ENCODE measurements at regions not wholly inside any gene's neighbourhood (a gene's known extent, or its start where the extent isn't known, plus 50 kb on each side); places are given as distances from the start of the nearest gene placed in this dataset.

DNA sequence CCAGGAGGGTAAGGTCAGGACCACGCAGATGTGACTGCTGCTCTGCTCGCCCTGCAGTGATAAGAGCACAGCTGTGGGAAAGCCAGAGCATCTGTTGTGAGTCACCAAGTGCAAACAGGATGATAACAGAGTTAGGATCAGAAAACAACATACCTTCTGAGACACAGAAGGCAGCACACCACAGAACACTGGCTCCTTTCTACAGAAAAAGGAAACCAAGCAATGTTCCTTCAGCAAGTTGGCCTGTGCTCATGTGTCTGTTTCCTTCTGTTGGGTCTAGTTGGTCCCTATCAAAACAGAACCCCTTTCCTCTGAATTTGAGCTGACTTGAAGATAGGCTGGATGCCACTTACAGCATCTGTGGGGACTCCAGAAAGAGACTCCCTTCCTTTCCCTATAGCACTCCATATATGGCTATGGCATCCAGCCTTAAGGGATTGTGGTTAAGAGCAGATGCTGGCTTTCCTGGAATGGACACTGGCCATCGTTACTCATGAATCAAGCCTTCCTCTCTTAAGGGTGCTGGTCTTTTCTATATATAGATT, 440.7 kb upstream of the THBS1 start:
- TF ChIP-seq, protein P1, sequence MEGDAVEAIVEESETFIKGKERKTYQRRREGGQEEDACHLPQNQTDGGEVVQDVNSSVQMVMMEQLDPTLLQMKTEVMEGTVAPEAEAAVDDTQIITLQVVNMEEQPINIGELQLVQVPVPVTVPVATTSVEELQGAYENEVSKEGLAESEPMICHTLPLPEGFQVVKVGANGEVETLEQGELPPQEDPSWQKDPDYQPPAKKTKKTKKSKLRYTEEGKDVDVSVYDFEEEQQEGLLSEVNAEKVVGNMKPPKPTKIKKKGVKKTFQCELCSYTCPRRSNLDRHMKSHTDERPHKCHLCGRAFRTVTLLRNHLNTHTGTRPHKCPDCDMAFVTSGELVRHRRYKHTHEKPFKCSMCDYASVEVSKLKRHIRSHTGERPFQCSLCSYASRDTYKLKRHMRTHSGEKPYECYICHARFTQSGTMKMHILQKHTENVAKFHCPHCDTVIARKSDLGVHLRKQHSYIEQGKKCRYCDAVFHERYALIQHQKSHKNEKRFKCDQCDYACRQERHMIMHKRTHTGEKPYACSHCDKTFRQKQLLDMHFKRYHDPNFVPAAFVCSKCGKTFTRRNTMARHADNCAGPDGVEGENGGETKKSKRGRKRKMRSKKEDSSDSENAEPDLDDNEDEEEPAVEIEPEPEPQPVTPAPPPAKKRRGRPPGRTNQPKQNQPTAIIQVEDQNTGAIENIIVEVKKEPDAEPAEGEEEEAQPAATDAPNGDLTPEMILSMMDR (IDR thresholded peaks at IDR 0.05; ENCODE audit: low read depth, low read length): no peak
- H3K4me3 ChIP-seq (ENCODE audit: low read depth, low read length): no peak overlapping the region

DNA sequence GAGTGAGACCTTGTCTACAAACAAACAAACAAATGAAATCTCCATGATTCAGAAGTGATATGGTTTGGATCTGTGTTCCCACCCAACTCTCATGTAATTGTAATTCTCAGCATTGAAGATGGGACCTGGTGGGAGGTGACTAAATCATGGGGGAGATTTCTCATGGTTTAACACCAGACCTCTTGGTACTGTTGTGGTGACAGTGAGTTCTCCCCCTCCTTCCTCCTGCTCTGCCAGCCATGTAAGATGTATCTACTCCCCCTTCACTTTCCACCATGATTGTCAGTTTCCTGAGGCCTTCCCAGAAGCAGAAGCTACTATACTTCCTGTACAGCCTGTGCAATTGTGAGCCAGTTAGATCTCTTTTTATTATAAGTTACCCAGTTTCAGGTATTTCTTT, 438.4 kb upstream of the THBS1 start:
- TF ChIP-seq, protein P1 (IDR thresholded peaks at IDR 0.05; ENCODE audit: low read depth, low read length): no peak
- no peak overlapping the region for H3K4me3 ChIP-seq (ENCODE audit: low read depth, low read length)

DNA sequence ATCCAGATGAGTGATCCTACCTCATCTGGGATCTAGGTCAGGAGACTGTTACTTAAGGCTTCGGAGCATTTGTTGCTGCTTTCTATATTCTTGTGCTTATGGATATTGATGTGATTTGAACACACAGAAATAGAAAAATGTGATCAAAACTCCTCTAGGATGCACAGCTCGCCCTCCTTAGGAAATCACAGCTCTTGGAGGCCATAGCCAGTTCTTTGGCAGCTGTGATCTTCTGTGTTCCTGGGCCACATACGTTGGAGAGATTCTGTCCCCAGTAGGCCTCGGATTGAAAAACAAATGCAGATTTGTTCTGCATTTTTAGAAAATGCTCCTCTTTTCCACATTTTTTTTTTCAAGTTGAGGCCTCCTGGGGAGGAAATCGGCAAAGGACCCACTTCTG, 437.4 kb upstream of the THBS1 start:
- TF ChIP-seq, protein P1 (IDR thresholded peaks at IDR 0.05; ENCODE audit: low read depth, low read length): no peak
- H3K4me3 ChIP-seq (ENCODE audit: low read depth, low read length): no peak overlapping the region

DNA sequence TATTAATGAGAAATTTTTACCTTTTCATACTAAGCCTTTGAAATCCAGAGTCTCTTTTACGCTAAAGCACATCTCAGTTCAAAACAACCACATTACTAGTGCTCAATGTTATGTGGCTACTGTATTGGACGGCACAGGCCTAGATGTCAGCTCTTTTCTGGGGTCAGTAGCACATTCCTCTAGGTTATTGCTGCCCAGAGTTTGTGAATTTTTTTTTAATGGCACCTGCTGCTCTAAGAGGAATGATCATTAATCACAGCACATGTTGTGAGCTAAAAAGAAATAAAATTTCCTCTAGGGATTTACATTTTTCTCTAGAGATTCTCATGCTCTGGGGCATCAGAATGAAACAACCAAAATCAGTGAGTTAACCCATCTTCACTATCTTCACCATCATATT, 436.8 kb upstream of the THBS1 start:
- TF ChIP-seq, protein P1 (IDR thresholded peaks at IDR 0.05; ENCODE audit: low read depth, low read length): no peak
- no peak overlapping the region for H3K4me3 ChIP-seq (ENCODE audit: low read depth, low read length)

DNA sequence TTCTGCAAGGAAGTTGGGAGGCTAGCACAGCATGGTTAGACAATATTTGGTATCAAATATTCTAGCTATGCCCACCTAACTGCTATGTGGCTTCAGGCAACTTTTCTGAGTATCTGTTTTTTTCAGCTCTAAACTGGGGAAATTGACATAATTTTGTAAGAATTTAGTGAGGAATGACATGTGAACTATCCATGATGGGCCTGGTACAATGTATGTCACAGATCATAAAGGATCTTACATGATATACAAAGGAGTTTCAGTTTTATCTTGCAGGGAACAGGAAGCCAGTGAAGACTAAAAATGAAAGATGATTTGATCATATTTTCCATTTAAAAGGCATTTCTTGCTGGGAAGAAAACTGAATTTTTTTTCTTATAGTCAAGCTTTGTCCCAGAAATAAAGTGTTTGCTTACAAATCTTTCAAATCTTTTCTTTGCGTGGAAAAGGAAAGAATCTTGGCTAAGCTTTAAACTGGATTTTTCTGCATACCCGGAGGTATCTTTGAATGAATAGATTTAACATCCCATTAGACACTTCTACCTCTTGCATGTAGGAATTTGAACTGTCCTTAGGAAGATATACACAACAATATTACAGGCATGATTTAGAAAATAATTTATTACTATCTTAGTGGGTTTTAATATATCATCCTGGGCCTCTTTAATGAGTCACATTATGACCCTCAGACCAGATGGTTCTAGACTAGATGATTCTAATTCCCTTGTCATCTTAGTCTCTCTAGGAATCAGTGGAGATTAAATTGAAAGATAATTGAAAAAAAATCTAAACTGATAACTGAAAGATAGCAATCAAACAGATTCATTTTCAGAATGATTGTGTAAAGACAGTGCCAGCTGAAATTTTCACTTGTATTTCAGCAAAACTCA, 436.0 kb upstream of the THBS1 start:
- no peak overlapping the region for H3K4me3 ChIP-seq (ENCODE audit: low read depth, low read length)

DNA sequence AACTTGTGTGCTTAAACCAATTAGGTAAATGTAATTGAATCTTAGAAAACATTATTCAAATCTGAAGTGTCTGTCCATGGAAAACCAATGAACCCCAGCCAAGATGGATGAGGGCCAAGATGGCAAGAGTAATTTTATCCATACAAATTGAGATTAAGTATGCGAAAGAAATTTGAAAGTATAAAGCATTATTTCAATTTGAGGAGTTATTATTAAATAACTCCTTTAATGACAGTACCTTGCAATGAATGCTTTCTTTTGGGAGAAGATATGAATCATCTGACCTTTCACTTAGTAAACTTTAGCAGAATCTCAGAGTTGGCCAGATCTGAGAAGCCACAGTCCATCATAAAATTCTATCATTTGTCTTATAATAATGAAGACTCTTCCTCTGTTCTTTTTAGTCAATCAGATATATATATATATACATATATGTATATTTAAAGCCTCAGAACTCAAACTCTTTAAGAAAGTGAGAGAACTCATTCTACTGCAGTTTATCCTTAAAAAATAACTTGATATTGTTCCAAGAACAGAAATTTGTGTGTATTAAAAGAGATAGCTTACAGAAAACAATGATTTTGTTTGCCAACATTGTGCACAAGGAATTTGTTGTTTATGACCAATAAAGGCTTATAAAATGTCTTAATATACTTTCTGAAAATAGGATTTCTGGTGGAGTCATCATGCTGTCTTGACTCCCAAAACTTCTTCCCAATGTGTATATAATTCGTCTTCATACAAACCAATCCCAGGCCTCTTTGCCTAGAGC, 434.8 kb upstream of the THBS1 start:
- H3K4me3 ChIP-seq (ENCODE audit: low read depth, low read length): no peak overlapping the region
- TF ChIP-seq, protein P1 (IDR thresholded peaks at IDR 0.05; ENCODE audit: low read depth, low read length): no peak

More for the DNA sequence above, 436.0 kb upstream of the THBS1 start:
- TF ChIP-seq, protein P1 (IDR thresholded peaks at IDR 0.05; ENCODE audit: low read depth, low read length): no peak

Measured in WI38 (cell line).